Ramos (cell line): ENCODE measurements at regions not wholly inside any gene's neighbourhood (a gene's known extent, or its start where the extent isn't known, plus 50 kb on each side); places are given as distances from the start of the nearest gene placed in this dataset.

Source experiments
- in situ Hi-C: fragments of 300-500 bp; cut with MboI; formaldehyde crosslinking; loops from one replicate; pipeline ENCODE4 v1.14.3; 2022; ENCODE audit warnings: low sequenced_read_pairs; ENCODE audit not compliant: unreplicated experiment

- in situ Hi-C loops = no loop called here
Measured at GRCh38 chr22:48755059-48755949, 1072.4 kb downstream of the BRD1 start.

GRCh38 chr22:48754611-48755058 is 1073.0 kb downstream of the BRD1 start:
- in situ Hi-C loops = no loop called here

DNA sequence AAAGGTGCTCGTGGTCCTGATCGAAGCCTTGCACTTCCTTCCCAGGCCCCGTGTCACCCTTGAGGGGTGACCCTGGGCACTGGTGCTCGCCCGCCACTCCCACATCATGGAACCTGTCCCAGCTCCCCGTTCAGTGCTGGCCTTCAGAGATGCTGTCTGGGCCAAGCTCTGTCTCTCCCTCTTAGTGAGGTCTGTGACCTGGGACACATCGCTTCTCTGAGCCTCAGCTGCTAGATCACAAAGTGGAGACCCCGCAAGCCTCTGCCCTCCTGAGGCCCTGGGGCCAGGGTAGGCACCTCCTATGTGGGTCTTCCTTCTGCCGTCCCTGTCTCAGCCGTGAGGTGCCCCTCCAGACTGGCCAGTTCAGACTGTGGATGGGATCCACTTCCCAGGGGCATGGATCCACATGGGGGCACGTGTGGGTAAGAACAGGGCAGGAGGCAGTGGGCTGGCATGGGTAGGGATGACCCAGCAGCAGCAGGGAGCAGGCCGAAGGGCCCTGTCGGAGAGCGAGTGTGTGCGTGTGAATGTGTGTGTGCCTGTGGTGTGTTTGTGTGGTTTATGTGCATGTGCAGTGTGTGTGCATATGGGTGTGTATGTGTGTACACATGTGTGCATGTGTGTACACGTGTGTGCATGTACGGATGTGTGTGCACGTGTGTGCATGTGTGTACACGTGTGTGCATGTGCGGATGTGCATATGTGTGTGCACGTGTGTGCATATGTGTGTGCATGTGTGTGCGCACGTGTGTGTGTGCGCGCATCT is 1073.7 kb downstream of the BRD1 start:
- in situ Hi-C loops = no loop called here

- in situ Hi-C loops = no loop called here
Measured at GRCh38 chr22:48753381-48753730, 1074.3 kb downstream of the BRD1 start.

GRCh38 chr22:48752451-48753380 is 1075.0 kb downstream of the BRD1 start:
- in situ Hi-C loops = no loop called here

- in situ Hi-C loops = no loop called here
Measured at GRCh38 chr22:48751539-48752437, 1075.9 kb downstream of the BRD1 start.

GRCh38 chr22:48750826-48751440 is 1076.7 kb downstream of the BRD1 start:
- in situ Hi-C loops = no loop called here

DNA sequence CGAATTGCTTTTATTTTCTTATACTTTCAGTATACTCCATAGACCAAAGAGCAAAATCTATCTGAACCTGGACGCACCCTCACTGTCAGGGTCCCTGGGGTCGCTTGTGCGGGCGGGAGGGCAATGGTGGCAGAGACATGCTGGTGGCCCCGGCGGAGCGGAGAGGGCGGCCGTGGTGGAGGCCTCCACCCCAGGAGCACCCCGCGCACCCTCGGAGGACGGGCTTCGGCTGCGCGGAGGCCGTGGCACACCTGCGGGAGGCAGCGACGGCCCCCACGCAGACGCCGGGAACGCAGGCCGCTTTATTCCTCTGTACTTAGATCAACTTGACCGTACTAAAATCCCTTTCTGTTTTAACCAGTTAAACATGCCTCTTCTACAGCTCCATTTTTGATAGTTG is 1077.4 kb downstream of the BRD1 start:
- in situ Hi-C loops = no loop called here

GRCh38 chr22:48749555-48750227 is 1078.0 kb downstream of the BRD1 start:
- in situ Hi-C loops = no loop called here

GRCh38 chr22:48748860-48749554 is 1078.7 kb downstream of the BRD1 start:
- in situ Hi-C loops = no loop called here

DNA sequence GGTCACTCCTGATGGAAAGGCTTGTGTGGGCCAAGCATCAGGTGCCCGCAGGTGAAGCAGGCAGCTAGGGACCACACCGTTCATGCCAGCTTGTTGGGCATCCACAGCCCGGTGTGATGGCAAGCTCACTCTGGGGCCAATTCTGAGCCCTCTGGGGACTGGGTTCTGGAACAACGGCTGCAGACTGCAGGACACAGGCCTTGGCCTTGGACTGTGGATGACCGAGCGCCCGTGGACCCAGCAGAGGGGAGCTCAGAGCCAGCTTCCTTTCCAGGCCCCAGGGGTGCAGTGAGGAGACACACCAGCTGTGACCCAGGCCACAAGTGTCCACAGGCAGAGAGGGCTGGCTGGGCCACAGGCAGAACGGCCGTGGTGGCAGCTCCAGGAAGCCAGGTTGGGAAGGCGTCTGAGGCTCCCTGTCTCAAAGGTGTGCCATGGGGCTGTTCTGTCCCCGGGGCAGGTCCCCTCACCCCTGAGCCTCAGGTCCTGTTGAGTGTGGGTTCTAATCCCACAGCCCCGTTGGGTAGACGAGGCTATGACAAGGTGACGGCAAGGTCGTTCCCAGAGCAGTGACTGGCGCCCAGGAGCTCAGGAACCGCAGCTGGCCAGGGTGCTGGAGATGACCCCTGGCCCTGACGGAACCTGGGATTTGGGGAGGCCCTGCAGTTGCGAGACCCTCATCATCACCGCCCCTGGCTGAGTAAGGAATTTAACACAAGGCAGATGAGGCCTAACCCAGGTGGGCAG is 1079.4 kb downstream of the BRD1 start:
- in situ Hi-C loops = no loop called here

- in situ Hi-C loops = no loop called here
Measured at GRCh38 chr22:48746789-48747425, 1080.8 kb downstream of the BRD1 start.

DNA sequence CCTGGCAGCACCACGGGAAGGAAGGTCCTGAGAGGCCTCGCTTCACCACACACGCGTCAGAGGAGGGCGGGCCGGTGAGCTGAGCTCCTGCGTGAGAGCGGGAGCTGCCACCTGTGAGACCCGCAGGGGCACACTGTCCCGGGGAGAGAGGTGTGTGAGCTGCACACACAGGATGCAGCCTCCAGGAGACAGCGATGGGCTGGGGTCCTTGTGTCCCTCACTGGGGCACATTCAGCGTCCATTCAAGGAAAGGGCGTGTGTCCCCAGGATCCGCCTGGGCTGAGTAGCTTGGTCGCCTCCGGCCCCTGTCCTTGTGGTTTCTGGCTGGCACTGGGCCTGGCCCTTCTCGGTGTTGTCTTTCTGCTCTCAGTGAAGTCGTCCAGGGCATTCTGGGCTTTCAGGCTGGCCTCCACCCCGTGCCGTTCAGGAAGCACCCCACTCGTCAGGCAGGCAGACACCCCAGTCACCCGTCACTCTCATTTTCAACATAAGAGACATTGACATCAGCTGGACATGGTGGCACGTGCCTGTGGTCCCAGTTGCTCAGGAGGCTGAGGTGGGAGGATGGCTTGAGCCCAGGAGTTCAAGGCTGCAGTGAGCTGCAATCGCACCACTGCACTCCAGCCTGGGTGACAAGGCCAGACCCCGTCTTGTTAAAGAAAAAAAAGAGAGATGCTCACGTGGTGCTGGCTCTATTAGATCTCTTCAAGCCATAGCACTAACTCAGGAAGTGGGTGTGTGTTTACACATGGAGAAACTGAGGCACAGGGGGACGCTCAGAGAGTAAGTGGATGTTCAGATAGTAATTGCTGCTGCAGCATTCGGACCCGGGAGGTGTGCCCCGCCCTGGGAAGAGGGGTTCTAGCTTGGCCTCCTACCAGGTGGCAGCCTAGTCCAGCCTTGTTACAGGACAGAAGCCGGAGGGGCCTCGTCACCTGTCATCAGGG is 1081.6 kb downstream of the BRD1 start:
- in situ Hi-C loops = no loop called here

- in situ Hi-C loops = no loop called here
Measured at GRCh38 chr22:48744967-48745841, 1082.5 kb downstream of the BRD1 start.

- in situ Hi-C loops = no loop called here
Measured at GRCh38 chr22:48744283-48744641, 1083.4 kb downstream of the BRD1 start.
